ENCODE measurements at regions not wholly inside any gene's neighbourhood (a gene's known extent, or its start where the extent isn't known, plus 50 kb on each side); places are given as distances from the start of the nearest gene placed in this dataset.

DNA sequence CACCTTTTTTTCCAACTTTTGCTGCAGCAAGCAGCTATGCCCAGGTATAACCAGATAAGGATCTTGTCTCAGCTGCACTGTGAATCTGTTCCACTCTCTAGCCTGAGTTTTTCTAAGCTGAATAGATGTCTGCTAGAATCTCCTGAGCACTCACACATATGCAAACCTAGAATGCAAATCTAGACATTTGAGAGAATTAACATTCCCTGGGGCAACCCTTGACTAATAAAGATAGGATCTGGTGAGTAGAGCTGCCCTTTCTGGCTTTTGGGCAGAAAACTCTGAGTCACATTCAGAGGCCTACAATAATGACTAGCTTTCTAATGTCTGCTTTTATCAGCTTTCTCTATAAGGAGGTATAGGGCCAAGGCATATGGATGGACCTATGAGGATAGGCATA lies 61.4 kb upstream of the BARHL2 start:
- DNase-seq, result no peak

DNA sequence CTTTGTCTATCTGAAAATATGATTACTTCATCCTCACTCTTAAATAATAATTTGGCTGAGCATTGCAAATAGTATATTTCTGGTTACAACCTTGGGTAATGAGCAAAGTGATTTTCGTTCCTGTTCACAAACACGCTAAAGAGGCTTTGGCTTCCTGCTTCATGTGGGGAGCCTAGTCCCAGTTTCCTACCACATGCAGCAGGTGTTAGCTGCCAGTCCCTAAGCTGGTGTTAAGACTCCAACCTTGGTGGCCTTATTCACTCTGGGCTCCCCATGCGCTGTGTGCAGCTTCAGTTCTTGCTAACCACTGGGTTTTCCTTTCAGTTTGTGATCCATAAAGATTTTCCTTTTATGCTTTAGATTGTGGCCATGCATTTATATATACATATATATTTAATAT lies 56.7 kb upstream of the BARHL2 start:
- no peak for DNase-seq

DNA sequence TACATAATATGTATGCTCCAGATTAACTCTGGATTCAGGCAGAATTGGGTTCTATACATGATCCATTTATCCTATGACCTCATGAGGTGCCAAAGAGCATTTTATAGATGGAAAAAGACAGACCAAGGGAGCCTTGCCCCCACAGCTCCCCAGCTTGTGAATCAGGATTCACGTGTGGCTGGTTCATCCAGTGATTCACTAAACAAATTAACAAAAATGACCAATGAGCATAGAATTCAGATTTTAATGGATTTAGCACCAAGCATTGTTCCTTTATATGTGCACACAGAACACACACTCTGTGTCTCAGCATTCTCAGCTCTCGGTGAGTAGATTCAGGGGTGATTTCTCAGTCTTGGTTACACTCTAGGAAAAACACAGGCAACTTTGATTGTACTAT lies 51.7 kb upstream of the BARHL2 start:
- DNase-seq, result no peak

DNA sequence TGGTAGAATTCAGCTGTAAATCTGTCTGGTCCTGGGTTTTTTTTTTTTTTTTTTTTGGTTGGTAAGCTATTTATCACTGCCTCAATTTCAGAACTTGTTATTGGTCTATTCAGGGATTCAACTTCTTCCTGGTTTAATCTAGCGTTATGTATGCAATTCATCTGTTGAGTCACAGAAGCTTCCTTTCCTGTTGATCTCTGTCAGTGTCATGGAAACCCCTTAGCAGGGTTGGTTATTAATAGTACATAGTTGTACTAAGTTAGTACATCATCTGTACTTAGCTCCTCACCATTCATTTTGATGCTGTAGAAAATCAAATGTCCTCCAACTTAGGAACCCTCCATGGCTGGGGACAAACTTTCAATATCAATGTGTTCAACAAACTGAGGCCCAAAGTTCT lies 51.0 kb upstream of the BARHL2 start:
- DNase-seq, result no peak
